A673 (cell line): ENCODE measurements at regions not wholly inside any gene's neighbourhood (a gene's known extent, or its start where the extent isn't known, plus 50 kb on each side); places are given as distances from the start of the nearest gene placed in this dataset.

Experiments used
- CTCF ChIP-seq: fragments of 300-800, 200-600 bp; sonication (generic); conservative IDR thresholded peaks from 2 replicates; pipeline ENCODE4 v1.5.1; 2017; ENCODE audit warnings: low read depth, mild to moderate bottlenecking, antibody characterized with exemption, low read length, moderate library complexity, mixed read lengths
- EZH2 ChIP-seq: fragments of 200-600 bp; sonication (generic); IDR thresholded peaks from 2 replicates; pipeline ENCODE4 v1.6.1; 2017; ENCODE audit warnings: borderline replicate concordance, low read depth, mild to moderate bottlenecking, mixed read lengths, antibody characterized with exemption, low read length; ENCODE audit not compliant: poor library complexity, severe bottlenecking

- TF ChIP-seq CTCF (no peak), EZH2 (no peak)
These were observed 341.8 kb upstream of the CTNND2 start for GRCh38 chr5:12246036-12246435.
